ENCODE measurements at regions not wholly inside any gene's neighbourhood (a gene's known extent, or its start where the extent isn't known, plus 50 kb on each side); places are given as distances from the start of the nearest gene placed in this dataset.

DNA sequence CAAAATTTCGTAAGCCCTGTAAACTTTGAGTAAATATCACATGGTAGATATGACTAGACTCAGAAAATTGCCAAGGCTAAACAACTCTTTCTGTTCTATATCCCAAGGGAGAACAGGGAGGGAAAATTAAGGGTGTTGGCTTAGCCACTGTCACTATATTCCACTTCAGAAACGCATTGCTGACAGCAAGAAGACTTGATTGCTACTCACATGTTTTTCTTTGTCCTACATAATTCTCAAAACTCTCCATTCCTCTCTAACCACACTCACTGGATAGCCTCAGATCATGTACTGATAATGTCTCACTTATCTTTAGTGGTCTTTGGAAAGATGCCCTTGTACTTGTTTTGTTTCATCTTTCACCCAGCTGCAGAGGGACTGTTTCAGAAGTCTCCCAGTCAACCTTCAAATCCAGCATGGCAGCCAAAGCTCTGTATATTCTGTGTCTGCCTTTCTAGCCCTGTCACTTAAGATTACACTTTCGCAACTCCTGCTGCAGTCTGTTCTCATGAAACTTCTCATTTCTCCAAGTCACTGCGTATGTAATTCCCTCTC is 582.4 kb upstream of the FZD8 start:
- DNase-seq (ENCODE audit: low spot score in 2 of 2), result no peak
- Histone ChIP-seq H3K4me3 (no peak overlapping the region), H3K36me3 (no peaks in the 10 kb centered on the region), H3K9me3 (no peaks in the 10 kb centered on the region), H3K27ac (no peak overlapping the region), H3K4me1 (no peaks in the 10 kb centered on the region), H3K27me3 (no peaks in the 10 kb centered on the region)
- 93 to 94% methylated on average over 4 of the region's 4 CpGs for WGBS, 2 donors
- TF ChIP-seq, protein P1, sequence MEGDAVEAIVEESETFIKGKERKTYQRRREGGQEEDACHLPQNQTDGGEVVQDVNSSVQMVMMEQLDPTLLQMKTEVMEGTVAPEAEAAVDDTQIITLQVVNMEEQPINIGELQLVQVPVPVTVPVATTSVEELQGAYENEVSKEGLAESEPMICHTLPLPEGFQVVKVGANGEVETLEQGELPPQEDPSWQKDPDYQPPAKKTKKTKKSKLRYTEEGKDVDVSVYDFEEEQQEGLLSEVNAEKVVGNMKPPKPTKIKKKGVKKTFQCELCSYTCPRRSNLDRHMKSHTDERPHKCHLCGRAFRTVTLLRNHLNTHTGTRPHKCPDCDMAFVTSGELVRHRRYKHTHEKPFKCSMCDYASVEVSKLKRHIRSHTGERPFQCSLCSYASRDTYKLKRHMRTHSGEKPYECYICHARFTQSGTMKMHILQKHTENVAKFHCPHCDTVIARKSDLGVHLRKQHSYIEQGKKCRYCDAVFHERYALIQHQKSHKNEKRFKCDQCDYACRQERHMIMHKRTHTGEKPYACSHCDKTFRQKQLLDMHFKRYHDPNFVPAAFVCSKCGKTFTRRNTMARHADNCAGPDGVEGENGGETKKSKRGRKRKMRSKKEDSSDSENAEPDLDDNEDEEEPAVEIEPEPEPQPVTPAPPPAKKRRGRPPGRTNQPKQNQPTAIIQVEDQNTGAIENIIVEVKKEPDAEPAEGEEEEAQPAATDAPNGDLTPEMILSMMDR (IDR thresholded peaks at IDR 0.05), result no peak
- TF ChIP-seq EP300 (IDR thresholded peaks at IDR 0.05), result no peak
- no peak for TF ChIP-seq POLR2A (IDR thresholded peaks at IDR 0.05)

DNA sequence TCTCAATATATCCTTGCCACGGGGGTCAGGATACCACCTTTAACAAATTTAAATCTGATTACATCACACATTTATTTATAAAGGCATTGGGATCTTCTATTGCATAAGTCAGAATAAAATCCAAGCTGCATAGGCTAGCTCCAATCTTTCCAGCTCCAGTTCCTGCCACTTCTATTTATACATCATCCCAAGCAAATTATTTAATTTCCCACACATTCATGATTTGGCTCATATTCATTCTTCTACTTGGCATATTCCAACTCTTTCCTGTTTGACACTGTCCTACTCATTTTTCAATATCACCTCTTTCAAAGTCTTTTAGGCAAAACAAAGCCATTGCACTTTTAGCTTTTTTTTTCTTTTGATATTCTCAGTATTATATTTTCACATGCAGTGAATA is 579.0 kb upstream of the FZD8 start:
- TF ChIP-seq POLR2A (IDR thresholded peaks at IDR 0.05) (no peak), EP300 (IDR thresholded peaks at IDR 0.05) (no peak)
- TF ChIP-seq, protein P1 (IDR thresholded peaks at IDR 0.05), result no peak
- Histone ChIP-seq H3K36me3 (no peaks in the 10 kb centered on the region), H3K27me3 (no peaks in the 10 kb centered on the region), H3K27ac (no peak overlapping the region), H3K4me3 (no peak overlapping the region), H3K9me3 (no peaks in the 10 kb centered on the region), H3K4me1 (no peaks in the 10 kb centered on the region)
- 54 to 61% methylated on average over 1 of the region's 1 CpG for WGBS, 2 donors
- no peak for DNase-seq (ENCODE audit: low spot score in 2 of 2)

GRCh38 chr10:36220151-36220550 is 578.1 kb upstream of the FZD8 start:
- H3K27ac ChIP-seq, result no peak overlapping the region
- 52 to 56% methylated on average over 1 of the region's 1 CpG for WGBS, 2 donors
- H3K27me3 ChIP-seq, result no peaks in the 10 kb centered on the region
- no peak for DNase-seq (ENCODE audit: low spot score in 2 of 2)
- TF ChIP-seq, protein P1 (IDR thresholded peaks at IDR 0.05), result no peak
- no peak for TF ChIP-seq POLR2A (IDR thresholded peaks at IDR 0.05)
- no peaks in the 10 kb centered on the region for H3K4me1 ChIP-seq
- no peaks in the 10 kb centered on the region for H3K36me3 ChIP-seq
- H3K4me3 ChIP-seq, result no peak overlapping the region
- no peaks in the 10 kb centered on the region for H3K9me3 ChIP-seq

- no peaks in the 10 kb centered on the region for H3K4me1 ChIP-seq
- no peaks in the 10 kb centered on the region for H3K9me3 ChIP-seq
- 69 to 74% methylated on average over 2 of the region's 2 CpGs for WGBS, 2 donors
- no peak for DNase-seq (ENCODE audit: low spot score in 2 of 2)
- H3K27ac ChIP-seq, result no peak overlapping the region
- TF ChIP-seq EP300 (IDR thresholded peaks at IDR 0.05), result no peak
- TF ChIP-seq POLR2A (IDR thresholded peaks at IDR 0.05), result no peak
- TF ChIP-seq, protein P1 (IDR thresholded peaks at IDR 0.05), result no peak
- H3K4me3 ChIP-seq, result no peak overlapping the region
- H3K27me3 ChIP-seq, result no peaks in the 10 kb centered on the region
- H3K36me3 ChIP-seq, result no peaks in the 10 kb centered on the region
These were observed 569.8 kb upstream of the FZD8 start for GRCh38 chr10:36211856-36212255.

- Histone ChIP-seq H3K9me3 (no peaks in the 10 kb centered on the region), H3K36me3 (no peaks in the 10 kb centered on the region), H3K4me3 (no peak overlapping the region), H3K27me3 (no peaks in the 10 kb centered on the region), H3K27ac (no peak overlapping the region), H3K4me1 (no peaks in the 10 kb centered on the region)
- DNase-seq (ENCODE audit: low spot score in 2 of 2), result no peak
- WGBS, 2 donors, result 96% methylated on average over 5 of the region's 5 CpGs
- no peak for TF ChIP-seq EP300 (IDR thresholded peaks at IDR 0.05)
- TF ChIP-seq POLR2A (IDR thresholded peaks at IDR 0.05), result no peak
- TF ChIP-seq, protein P1 (IDR thresholded peaks at IDR 0.05), result no peak
These were observed 567.4 kb upstream of the FZD8 start for GRCh38 chr10:36209480-36209879.
